ENCODE measurements at regions not wholly inside any gene's neighbourhood (a gene's known extent, or its start where the extent isn't known, plus 50 kb on each side); places are given as distances from the start of the nearest gene placed in this dataset.

GRCh38 chr2:67145851-67146250 is 251.3 kb upstream of the ETAA1 start:
- Histone ChIP-seq H3K4me3 (ENCODE audit: low read length) (no peak overlapping the region), H3K36me3 (ENCODE audit: control insufficient read depth, insufficient read depth, low read length) (no peaks in the 10 kb centered on the region), H3K9me3 (ENCODE audit: control insufficient read depth, insufficient read depth, low read length) (no peaks in the 10 kb centered on the region), H3K27me3 (ENCODE audit: control insufficient read depth, insufficient read depth, low read length) (no peaks in the 10 kb centered on the region), H3K4me1 (ENCODE audit: control insufficient read depth, insufficient read depth, low read length) (no peaks in the 10 kb centered on the region), H3K27ac (ENCODE audit: low read length) (no peak overlapping the region)
- Mint-ChIP-seq H3K27me3 (ENCODE audit: low read depth in 2 of 2) (no peaks in the 10 kb centered on the region), H3K4me1 (no peaks in the 10 kb centered on the region), H3K4me3 (no peak overlapping the region), H3K27ac (no peak overlapping the region), H3K9me3 (peaks cover 4 to 11% of the 10 kb centered on the region in 2 donors), H3K36me3 (no peaks in the 10 kb centered on the region)
- intact Hi-C loops (cut with micrococcal nuclease): no loop called here
- DNase-seq (no peak), ATAC-seq (no peak)
- 92% methylated on average over 1 of the region's 1 CpG for WGBS (ENCODE audit: insufficient coverage)
- TF ChIP-seq CTCF (IDR thresholded peaks at IDR 0.05): no peak

GRCh38 chr2:67156796-67157195 is 240.3 kb upstream of the ETAA1 start:
- H3K4me3 Mint-ChIP-seq: no peak overlapping the region
- Histone ChIP-seq H3K27me3 (ENCODE audit: control insufficient read depth, insufficient read depth, low read length) (no peaks in the 10 kb centered on the region), H3K36me3 (ENCODE audit: control insufficient read depth, insufficient read depth, low read length) (no peaks in the 10 kb centered on the region), H3K9me3 (ENCODE audit: control insufficient read depth, insufficient read depth, low read length) (no peaks in the 10 kb centered on the region), H3K4me1 (ENCODE audit: control insufficient read depth, insufficient read depth, low read length) (no peaks in the 10 kb centered on the region), H3K4me3 (ENCODE audit: low read length) (no peak overlapping the region), H3K27ac (ENCODE audit: low read length) (no peak overlapping the region)
- no peak overlapping the region for H3K27ac Mint-ChIP-seq
- ATAC-seq (no peak), DNase-seq (no peak)
- H3K27me3 Mint-ChIP-seq (ENCODE audit: low read depth in 2 of 2): peaks cover 0 to 7% of the 10 kb centered on the region in 2 donors
- 83% methylated on average over 3 of the region's 3 CpGs for WGBS (ENCODE audit: insufficient coverage)
- no peaks in the 10 kb centered on the region for H3K4me1 Mint-ChIP-seq
- no peaks in the 10 kb centered on the region for H3K36me3 Mint-ChIP-seq
- intact Hi-C loops (cut with micrococcal nuclease): no loop called here
- no peak for TF ChIP-seq CTCF (IDR thresholded peaks at IDR 0.05)
- H3K9me3 Mint-ChIP-seq: peaks cover 5 to 8% of the 10 kb centered on the region in 2 donors

- H3K27me3 Mint-ChIP-seq (ENCODE audit: low read depth in 2 of 2): peaks cover 0 to 2% of the 10 kb centered on the region in 2 donors
- no peak overlapping the region for H3K27ac ChIP-seq (ENCODE audit: low read length)
- no peaks in the 10 kb centered on the region for H3K4me1 ChIP-seq (ENCODE audit: control insufficient read depth, insufficient read depth, low read length)
- TF ChIP-seq CTCF (IDR thresholded peaks at IDR 0.05): no peak
- ATAC-seq: no peak
- H3K27me3 ChIP-seq (ENCODE audit: control insufficient read depth, insufficient read depth, low read length): no peaks in the 10 kb centered on the region
- H3K9me3 ChIP-seq (ENCODE audit: control insufficient read depth, insufficient read depth, low read length): no peaks in the 10 kb centered on the region
- no peaks in the 10 kb centered on the region for H3K36me3 ChIP-seq (ENCODE audit: control insufficient read depth, insufficient read depth, low read length)
- H3K4me3 ChIP-seq (ENCODE audit: low read length): no peak overlapping the region
- peaks cover 2 to 3% of the 10 kb centered on the region in 2 donors for H3K9me3 Mint-ChIP-seq
- H3K4me1 Mint-ChIP-seq: no peaks in the 10 kb centered on the region
- no peaks in the 10 kb centered on the region for H3K36me3 Mint-ChIP-seq
- no peak overlapping the region for H3K27ac Mint-ChIP-seq
- intact Hi-C loops (cut with micrococcal nuclease): no loop called here
- no peak for DNase-seq
- no peak overlapping the region for H3K4me3 Mint-ChIP-seq
Observed at GRCh38 chr2:67158718-67159117, 238.4 kb upstream of the ETAA1 start.

DNA sequence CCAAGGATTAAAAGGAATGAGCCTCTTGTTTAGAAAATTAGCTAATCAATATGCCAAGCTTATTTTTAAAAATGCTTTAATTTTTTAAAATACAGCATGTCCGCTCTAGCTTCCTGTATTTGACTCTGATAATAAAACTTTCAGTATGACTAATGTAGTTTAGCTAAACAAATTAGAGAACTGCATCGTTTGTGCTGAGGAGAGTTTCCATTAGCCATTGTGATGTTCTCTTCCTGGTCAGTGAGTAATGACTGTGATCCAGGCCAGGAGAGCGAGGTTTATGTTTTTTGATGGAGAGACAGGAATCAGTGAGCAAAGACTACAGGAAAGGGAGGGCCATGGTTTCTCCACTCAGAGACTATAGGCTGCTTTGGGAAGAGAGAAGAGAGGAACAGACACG is 237.2 kb upstream of the ETAA1 start:
- Mint-ChIP-seq H3K27ac (no peak overlapping the region), H3K27me3 (ENCODE audit: low read depth in 2 of 2) (no peaks in the 10 kb centered on the region), H3K9me3 (peaks cover 2 to 3% of the 10 kb centered on the region in 2 donors), H3K4me3 (no peak overlapping the region), H3K4me1 (no peaks in the 10 kb centered on the region), H3K36me3 (no peaks in the 10 kb centered on the region)
- no peaks in the 10 kb centered on the region for H3K27me3 ChIP-seq (ENCODE audit: control insufficient read depth, insufficient read depth, low read length)
- DNase-seq: no peak
- no peaks in the 10 kb centered on the region for H3K4me1 ChIP-seq (ENCODE audit: control insufficient read depth, insufficient read depth, low read length)
- H3K4me3 ChIP-seq (ENCODE audit: low read length): no peak overlapping the region
- no peak for TF ChIP-seq CTCF (IDR thresholded peaks at IDR 0.05)
- H3K27ac ChIP-seq (ENCODE audit: low read length): no peak overlapping the region
- H3K36me3 ChIP-seq (ENCODE audit: control insufficient read depth, insufficient read depth, low read length): no peaks in the 10 kb centered on the region
- intact Hi-C loops (cut with micrococcal nuclease): no loop called here
- 57% methylated on average over 3 of the region's 4 CpGs for WGBS (ENCODE audit: insufficient coverage)
- no peak for ATAC-seq
- H3K9me3 ChIP-seq (ENCODE audit: control insufficient read depth, insufficient read depth, low read length): no peaks in the 10 kb centered on the region

All from natural killer cell (primary cell).